HG03103 (cell line): ENCODE measurements at regions not wholly inside any gene's neighbourhood (a gene's known extent, or its start where the extent isn't known, plus 50 kb on each side); places are given as distances from the start of the nearest gene placed in this dataset.
"Not testable (repeated sequence)": the region's sequence is repeated elsewhere in the genome, so short reads cannot be mapped to it uniquely, and the experiment has no call there.

Experiments
- ATAC-seq: cut with Tn5 transposase; IDR thresholded peaks from one replicate; pipeline ENCODE4 v1.9.1; 2021; ENCODE audit warnings: low read depth; ENCODE audit not compliant: unreplicated experiment

- ATAC-seq = no peak
These were observed 695.7 kb upstream of the ATXN7L3B start for GRCh38 chr12:73841963-73842362.

DNA sequence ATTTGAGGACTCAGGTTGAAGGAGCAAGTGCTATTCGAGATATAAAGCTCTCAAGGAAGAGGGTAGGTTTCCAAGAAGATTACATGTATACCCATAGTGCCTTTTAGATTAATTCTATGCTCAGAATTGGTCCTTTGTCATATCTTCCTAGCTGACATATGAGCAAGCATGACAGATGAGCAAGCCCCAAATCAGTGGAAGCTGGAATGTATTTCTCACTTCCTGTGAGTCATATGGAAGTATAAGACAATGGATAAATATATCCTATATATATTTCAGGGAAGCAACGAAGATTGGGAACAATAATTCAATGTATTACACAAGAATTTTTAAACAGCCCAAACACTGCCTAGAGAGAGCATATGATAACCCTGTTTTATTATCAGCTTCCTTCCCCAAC is 674.1 kb upstream of the ATXN7L3B start:
- ATAC-seq = no peak

DNA sequence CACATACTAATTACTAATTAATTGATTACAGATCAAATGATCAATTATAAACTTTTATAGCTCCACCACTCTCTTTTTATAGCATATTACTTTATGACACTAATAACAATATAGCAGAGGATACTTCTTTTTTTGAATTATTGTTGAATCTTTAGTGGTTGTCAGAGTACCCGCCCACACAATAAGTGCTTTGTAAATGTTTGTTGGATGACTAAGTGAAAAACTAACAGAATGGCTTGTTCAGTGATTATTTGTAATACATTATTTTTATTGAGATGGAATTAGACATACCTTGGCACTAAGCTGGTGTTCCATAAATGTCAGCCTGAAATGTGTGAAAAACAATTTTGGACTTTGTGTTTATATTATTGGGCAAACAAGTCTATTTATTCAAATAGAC is 670.5 kb upstream of the ATXN7L3B start:
- no peak for ATAC-seq

GRCh38 chr12:73877291-73877690 is 660.3 kb upstream of the ATXN7L3B start:
- not testable (repeated sequence) for ATAC-seq

GRCh38 chr12:73892201-73892600 is 645.4 kb upstream of the ATXN7L3B start:
- no peak for ATAC-seq

- no peak for ATAC-seq
These were observed 639.0 kb upstream of the ATXN7L3B start for GRCh38 chr12:73898645-73899044.

GRCh38 chr12:73902260-73902659 is 635.4 kb upstream of the ATXN7L3B start:
- no peak for ATAC-seq

DNA sequence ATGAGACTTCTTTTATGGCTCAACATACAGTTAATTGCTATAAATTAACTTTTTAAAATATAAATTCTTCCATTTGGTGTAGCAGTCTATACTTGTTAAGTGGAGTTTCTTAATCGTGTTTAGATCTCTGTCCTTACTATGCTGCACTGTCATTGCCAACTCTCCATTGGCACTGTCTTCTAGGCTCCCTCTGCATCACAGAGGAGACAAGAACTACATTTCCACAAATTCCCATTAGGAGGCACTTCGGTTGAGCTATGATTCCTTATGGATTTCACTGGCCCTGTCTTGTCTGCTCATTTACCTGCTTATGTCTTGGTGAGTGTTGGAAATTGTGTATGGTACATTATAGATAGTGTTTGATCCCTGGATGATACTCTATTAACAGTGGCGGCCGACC is 630.9 kb upstream of the ATXN7L3B start:
- ATAC-seq = no peak

GRCh38 chr12:73935817-73936216 is 601.8 kb upstream of the ATXN7L3B start:
- no peak for ATAC-seq

DNA sequence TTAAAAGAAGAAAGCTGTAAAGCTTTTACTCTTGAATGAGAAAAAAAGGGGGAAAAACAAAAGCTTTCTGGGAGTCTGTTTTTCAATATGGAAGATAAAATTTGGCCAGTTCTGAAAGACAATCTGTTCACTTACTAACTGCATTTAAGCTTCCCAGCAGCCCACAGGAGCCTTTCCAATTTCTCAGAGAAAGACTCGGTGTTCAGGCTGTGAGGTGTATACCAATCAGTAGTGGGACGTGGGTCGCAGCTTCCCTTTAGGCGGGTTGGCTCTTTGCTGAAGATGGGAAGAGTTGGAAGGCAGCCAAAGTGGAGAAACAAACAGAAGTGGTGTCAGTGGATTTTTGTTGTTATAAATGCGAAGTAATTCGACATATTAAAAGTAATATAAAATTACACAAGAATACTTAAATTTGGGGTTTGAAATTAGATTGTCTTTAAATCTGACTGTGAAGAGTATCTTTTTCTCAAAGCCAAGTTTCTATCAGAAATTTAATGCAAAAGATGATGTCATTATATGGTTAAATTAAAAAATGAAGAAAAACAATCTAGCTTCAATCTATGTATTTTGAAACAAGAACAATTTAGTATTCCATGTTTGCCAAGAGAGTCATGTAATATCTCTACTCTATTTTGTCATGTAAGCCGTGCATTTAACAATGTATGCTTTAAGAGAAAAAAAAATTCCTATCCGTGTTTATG is 590.2 kb upstream of the ATXN7L3B start:
- ATAC-seq = no peak

DNA sequence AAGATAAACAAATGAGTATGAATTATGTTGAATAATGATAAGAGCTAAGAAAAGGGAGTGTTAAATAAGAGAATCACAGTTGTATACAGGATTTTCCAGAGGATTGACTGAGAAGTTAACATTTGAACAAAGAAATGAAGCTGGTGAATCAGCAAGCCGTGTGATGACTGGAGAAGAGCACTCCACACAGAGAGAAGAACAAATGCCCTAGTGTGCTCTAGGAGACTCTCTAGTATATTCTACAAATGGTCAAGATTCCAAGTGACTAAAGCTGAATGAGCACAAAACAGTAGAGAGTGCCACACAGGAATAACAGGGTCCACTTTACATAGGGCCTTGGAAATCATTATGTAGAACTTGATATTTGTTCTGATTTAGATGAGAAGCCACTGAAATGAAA is 587.1 kb upstream of the ATXN7L3B start:
- no peak for ATAC-seq

GRCh38 chr12:73951956-73952703 is 585.5 kb upstream of the ATXN7L3B start:
- ATAC-seq = no peak

GRCh38 chr12:73964641-73965040 is 573.0 kb upstream of the ATXN7L3B start:
- no peak for ATAC-seq

DNA sequence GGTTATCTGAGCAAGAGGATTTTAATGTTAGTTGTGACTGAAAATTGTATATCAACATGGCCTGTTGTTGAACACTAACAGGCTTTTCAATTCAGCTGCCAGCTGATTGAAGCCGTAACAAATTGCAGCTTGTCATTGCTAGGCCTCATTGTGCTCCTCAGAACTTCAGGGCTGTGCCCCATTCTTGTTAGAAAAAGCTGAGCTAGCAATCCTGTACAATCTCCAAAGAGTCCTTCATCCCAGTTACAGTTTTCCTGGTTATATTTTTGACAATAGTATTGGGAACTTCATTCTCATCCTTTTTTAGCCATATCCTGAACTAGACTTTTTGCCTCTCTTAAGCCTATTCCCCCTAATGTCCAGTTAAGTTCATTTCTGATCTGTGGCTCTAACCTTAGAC is 564.1 kb upstream of the ATXN7L3B start:
- ATAC-seq = no peak

- no peak for ATAC-seq
These were observed 553.1 kb upstream of the ATXN7L3B start for GRCh38 chr12:73984552-73984951.

- ATAC-seq = no peak
These were observed 546.5 kb upstream of the ATXN7L3B start for GRCh38 chr12:73991138-73991537.

DNA sequence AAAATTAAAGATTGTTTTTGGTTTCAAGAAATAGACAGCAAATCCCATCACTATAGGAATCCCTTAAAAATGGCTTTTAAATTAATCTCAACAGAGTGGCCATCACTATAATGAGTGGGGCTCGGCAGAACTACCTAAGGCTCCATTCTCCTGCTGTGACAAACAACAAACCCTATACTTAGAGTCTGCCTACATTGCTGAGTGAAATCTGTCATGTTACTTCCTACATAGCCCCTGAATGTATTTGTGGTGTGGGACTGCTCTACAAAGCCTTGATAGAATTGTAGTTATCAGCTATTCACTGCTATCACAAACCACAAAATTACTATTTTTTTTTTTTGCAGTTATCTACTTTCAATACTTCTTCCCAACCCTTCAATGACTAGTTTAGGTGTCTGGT is 538.7 kb upstream of the ATXN7L3B start:
- no peak for ATAC-seq

- ATAC-seq = no peak
These were observed 522.5 kb upstream of the ATXN7L3B start for GRCh38 chr12:74015118-74015517.

DNA sequence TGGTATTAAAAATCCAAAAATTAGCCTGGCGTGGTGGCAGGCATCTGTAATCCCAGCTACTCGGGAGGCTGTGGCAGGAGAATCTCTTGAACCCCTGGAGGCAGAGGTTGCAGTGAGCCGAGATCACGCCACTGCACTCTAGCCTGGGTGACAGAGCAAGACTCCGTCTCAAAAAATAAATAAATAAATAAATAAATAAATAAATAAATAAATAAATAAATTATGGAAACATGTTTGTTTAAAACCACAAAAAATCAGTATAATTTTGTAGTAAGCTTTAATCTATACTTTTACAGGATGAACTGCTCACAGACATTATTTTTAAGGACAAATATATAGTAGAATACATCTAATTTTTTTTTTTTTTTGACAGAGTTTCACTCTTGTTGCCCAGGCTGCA is 521.3 kb upstream of the ATXN7L3B start:
- ATAC-seq = not testable (repeated sequence)

DNA sequence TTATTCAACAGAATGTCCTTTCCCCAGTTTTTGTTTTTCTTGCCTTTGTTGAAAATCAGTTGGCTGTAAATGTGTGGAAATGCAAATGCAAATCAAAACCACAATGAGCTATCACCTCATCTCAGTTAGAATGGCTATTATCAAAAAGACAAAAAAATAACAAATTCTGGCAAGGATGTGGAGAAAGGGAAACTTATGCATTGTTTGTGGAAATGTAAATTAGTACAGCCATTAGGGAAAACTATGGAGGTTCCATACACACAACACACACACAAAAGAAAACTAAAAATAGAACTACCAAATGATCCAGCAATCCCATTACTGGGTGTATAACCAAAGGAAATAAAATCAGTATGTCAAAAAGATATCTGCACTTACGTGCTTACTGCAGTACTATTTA is 518.8 kb upstream of the ATXN7L3B start:
- no peak for ATAC-seq

GRCh38 chr12:74021937-74022336 is 515.7 kb upstream of the ATXN7L3B start:
- ATAC-seq = peak; percentile 100

DNA sequence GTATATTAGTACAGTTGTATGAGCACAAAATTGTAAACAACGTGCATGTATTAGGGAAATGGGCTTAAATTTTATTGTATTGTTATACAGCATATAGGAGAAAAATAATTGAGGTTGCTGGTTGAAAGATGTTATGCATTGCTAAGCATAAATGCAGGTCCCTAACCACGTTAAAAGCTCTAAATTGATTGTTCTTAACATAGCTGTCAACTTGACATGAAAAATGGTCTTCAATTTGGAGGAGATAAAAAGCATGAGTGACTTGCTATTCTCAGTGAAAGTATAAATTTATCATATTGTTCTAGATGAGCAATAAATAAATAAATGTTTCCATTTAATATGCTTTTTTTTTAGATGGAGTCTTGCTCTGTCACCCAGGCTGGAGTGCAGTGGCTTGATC is 506.6 kb upstream of the ATXN7L3B start:
- ATAC-seq = no peak
